ENCODE measurements at regions not wholly inside any gene's neighbourhood (a gene's known extent, or its start where the extent isn't known, plus 50 kb on each side); places are given as distances from the start of the nearest gene placed in this dataset.

DNA sequence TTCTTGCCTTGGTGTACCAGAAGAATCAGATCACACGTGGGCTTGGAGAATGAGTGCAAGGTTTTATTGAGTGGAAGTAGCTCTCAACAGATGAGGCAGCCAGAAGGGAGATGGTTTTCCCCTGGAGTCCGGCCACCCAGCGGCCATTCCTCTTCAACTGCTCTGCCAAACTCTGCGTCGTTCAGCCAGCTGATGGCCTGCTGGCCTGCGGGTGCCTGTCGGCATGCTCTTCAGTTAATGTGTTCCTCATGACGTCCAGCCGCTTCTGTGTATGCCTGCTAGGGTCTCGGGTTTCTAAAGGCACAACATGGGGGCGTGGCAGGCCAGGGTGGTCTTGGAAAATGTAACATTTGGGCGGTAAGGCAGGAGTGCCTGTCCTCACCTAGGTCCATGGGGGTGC is 487.9 kb upstream of the LRRC4C start:
- Histone ChIP-seq H3K9me3 (no peaks in the 10 kb centered on the region), H3K27me3 (no peaks in the 10 kb centered on the region), H3K27ac (no peak overlapping the region), H3K4me1 (no peaks in the 10 kb centered on the region), H3K4me3 (no peak overlapping the region), H3K9ac (ENCODE audit: low read depth in 2 of 2, low read length in 2 of 2) (no peak overlapping the region), H3K36me3 (no peaks in the 10 kb centered on the region)
- no peak for TF ChIP-seq CTCF (IDR thresholded peaks at IDR 0.05)
- intact Hi-C loops (cut with DNase I) = no loop called here
- no peak for DNase-seq

GRCh38 chr11:41950470-41951143 is 491.2 kb upstream of the LRRC4C start:
- Histone ChIP-seq H3K27me3 (no peaks in the 10 kb centered on the region), H3K27ac (no peak overlapping the region), H3K4me3 (no peak overlapping the region), H3K9ac (ENCODE audit: low read depth in 2 of 2, low read length in 2 of 2) (no peak overlapping the region), H3K9me3 (no peaks in the 10 kb centered on the region), H3K36me3 (no peaks in the 10 kb centered on the region), H3K4me1 (no peaks in the 10 kb centered on the region)
- no peak for DNase-seq
- intact Hi-C loops (cut with DNase I) = no loop called here
- TF ChIP-seq CTCF (IDR thresholded peaks at IDR 0.05) = no peak

DNA sequence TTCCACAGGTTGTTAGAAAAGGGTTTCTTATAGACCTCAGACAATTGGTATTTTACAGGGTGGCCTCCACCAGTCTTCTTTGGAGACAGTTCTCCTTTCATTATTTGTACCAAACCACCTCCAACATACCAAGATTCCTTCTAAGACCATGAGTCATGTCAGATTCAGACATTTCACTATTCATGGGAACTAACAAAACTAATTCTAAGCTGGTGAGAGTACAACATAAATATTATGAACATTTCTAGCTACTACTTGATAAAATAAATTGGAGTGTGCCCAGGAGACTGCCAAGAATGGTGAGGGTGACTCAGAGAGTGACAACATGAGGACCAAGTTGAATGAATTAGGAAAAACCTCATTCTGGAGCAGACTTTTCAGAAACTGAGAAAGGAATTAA is 494.6 kb upstream of the LRRC4C start:
- TF ChIP-seq CTCF (IDR thresholded peaks at IDR 0.05) = no peak
- no peak overlapping the region for H3K4me3 ChIP-seq
- H3K9ac ChIP-seq (ENCODE audit: low read depth in 2 of 2, low read length in 2 of 2) = no peak overlapping the region
- no peaks in the 10 kb centered on the region for H3K27me3 ChIP-seq
- no peaks in the 10 kb centered on the region for H3K9me3 ChIP-seq
- no peaks in the 10 kb centered on the region for H3K36me3 ChIP-seq
- no peak overlapping the region for H3K27ac ChIP-seq
- no peaks in the 10 kb centered on the region for H3K4me1 ChIP-seq
- no peak for DNase-seq
- intact Hi-C loops (cut with DNase I) = no loop called here

- no peak overlapping the region for H3K27ac ChIP-seq
- no peaks in the 10 kb centered on the region for H3K36me3 ChIP-seq
- no peak overlapping the region for H3K9ac ChIP-seq (ENCODE audit: low read depth in 2 of 2, low read length in 2 of 2)
- no peak for DNase-seq
- no peaks in the 10 kb centered on the region for H3K27me3 ChIP-seq
- no peaks in the 10 kb centered on the region for H3K9me3 ChIP-seq
- intact Hi-C loops (cut with DNase I) = no loop called here
- no peaks in the 10 kb centered on the region for H3K4me1 ChIP-seq
- no peak for TF ChIP-seq CTCF (IDR thresholded peaks at IDR 0.05)
- no peak overlapping the region for H3K4me3 ChIP-seq
These were observed 495.6 kb upstream of the LRRC4C start for GRCh38 chr11:41955066-41955465.

GRCh38 chr11:41955635-41956400 is 496.4 kb upstream of the LRRC4C start:
- intact Hi-C loops (cut with DNase I) = no loop called here
- Histone ChIP-seq H3K27me3 (no peaks in the 10 kb centered on the region), H3K9me3 (no peaks in the 10 kb centered on the region), H3K4me1 (no peaks in the 10 kb centered on the region), H3K36me3 (no peaks in the 10 kb centered on the region), H3K9ac (ENCODE audit: low read depth in 2 of 2, low read length in 2 of 2) (no peak overlapping the region), H3K27ac (no peak overlapping the region), H3K4me3 (no peak overlapping the region)
- TF ChIP-seq CTCF (IDR thresholded peaks at IDR 0.05) = no peak
- no peak for DNase-seq
